Ovary (tissue), 7 donors: ENCODE measurements at regions not wholly inside any gene's neighbourhood (a gene's known extent, or its start where the extent isn't known, plus 50 kb on each side); places are given as distances from the start of the nearest gene placed in this dataset.
"Not testable (repeated sequence)": the region's sequence is repeated elsewhere in the genome, so short reads cannot be mapped to it uniquely, and the experiment has no call there.

Source experiments
- DNase-seq, 5 donors: peaks; one replicate each; pipeline ENCODE4 v3.0.0-alpha.2; 2019 to 2020
- H3K27ac ChIP-seq, 2 donors: fragments of 200-600 bp; one replicate each; pipeline versions ENCODE4 v1.5.1 to v1.8.0; 2019 to 2022
- H3K27me3 ChIP-seq: fragments of 200-600 bp; one replicate; pipeline ENCODE4 v1.8.0; 2022
- H3K36me3 ChIP-seq: fragments of 200-600 bp; sonication (generic); one replicate; pipeline ENCODE4 v1.5.1; 2019
- H3K4me1 ChIP-seq: one replicate; pipeline ENCODE4 v1.8.1; 2013; ENCODE audit warnings: mild to moderate bottlenecking, moderate library complexity; ENCODE audit not compliant: insufficient read depth
- H3K4me3 ChIP-seq: fragments of 200-600 bp; sonication (generic); one replicate; pipeline ENCODE4 v1.5.1; 2017
- H3K9me3 ChIP-seq, 2 donors: fragments of 200-600 bp in 1 of 2; sonication (generic) in 1 of 2; one replicate each; pipeline versions ENCODE4 v1.5.1 to v1.8.1; 2013 to 2019; ENCODE audit warnings: mild to moderate bottlenecking in 1 of 2, moderate library complexity in 1 of 2
- CTCF ChIP-seq, 3 donors: fragments of 450-650 bp in 2 of 3; fragments of 200-600 bp in 1 of 3; IDR thresholded peaks; one replicate each; pipeline versions ENCODE4 v1.5.1 to v1.8.0; 2016 to 2022; ENCODE audit warnings: antibody characterized with exemption in 3 of 3, mild to moderate bottlenecking in 1 of 3
- EP300 ChIP-seq: sonication (generic); formaldehyde crosslinking; IDR thresholded peaks from one replicate; pipeline ENCODE4 v1.6.1; 2017; ENCODE audit warnings: antibody characterized with exemption
- POLR2A ChIP-seq: fragments of 450-650 bp; IDR thresholded peaks from one replicate; pipeline ENCODE4 v1.6.1; 2017; ENCODE audit warnings: antibody characterized with exemption, mild to moderate bottlenecking, moderate library complexity
- WGBS, 3 donors: extraction: QIAGEN DNeasy Blood & Tissue Kit in 1 of 3; methylation state at CpG; one replicate each; pipeline versions ENCODE4 v1.1.5 to v1.1.7; 2013 to 2017; 5-methylcytosine and 5-hydroxymethylcytosine counted together
- intact Hi-C, 4 donors: fragments of 100-400 bp; cut with DNase I; formaldehyde crosslinking; loops; one replicate each; pipeline versions ENCODE4 v1.11.0 to v1.15.1; 2022 to 2023
- donor health status: DM: no; HTN: no; CAD: no; lungs with moderate emphysema.
- donor health status: DM: no; HTN: no; CAD: no.
- donor health status: Bipolar disorder and iron deficiency.
- donor health status: DM: no; HTN: no; CAD: no.
- donor health status: DM: yes; HTN: yes; CAD: no.

GRCh38 chr17:64729201-64729600 is 67.1 kb upstream of the SMURF2 start:
- no peaks in the 10 kb centered on the region for H3K36me3 ChIP-seq
- 87 to 93% (median 89%) methylated on average over 7 of the region's 7 CpGs for WGBS, 3 donors
- H3K9me3 ChIP-seq: no peaks in the 10 kb centered on the region
- H3K27ac ChIP-seq: no peak overlapping the region
- TF ChIP-seq POLR2A: no peak
- no peak for TF ChIP-seq EP300
- no peak for TF ChIP-seq CTCF (IDR thresholded peaks at IDR 0.05)
- intact Hi-C loops: no loop called here
- H3K27me3 ChIP-seq: no peaks in the 10 kb centered on the region
- H3K4me3 ChIP-seq: no peak overlapping the region
- peaks cover 7% of the 10 kb centered on the region for H3K4me1 ChIP-seq
- no peak for DNase-seq

GRCh38 chr17:64728041-64728695 is 66.1 kb upstream of the SMURF2 start:
- H3K4me1 ChIP-seq: peaks cover 7% of the 10 kb centered on the region
- peak overlapping the region; percentile 20 to 44 for H3K27ac ChIP-seq
- H3K4me3 ChIP-seq: no peak overlapping the region
- H3K27me3 ChIP-seq: no peaks in the 10 kb centered on the region
- DNase-seq: peak; percentile 27 to 71 (median 39)
- no peaks in the 10 kb centered on the region for H3K9me3 ChIP-seq
- WGBS, 3 donors: 53 to 59% (median 55%) methylated on average over 8 of the region's 8 CpGs
- TF ChIP-seq EP300 (no peak), POLR2A (no peak), CTCF (IDR thresholded peaks at IDR 0.05) (no peak)
- intact Hi-C loops: no loop called here
- no peaks in the 10 kb centered on the region for H3K36me3 ChIP-seq

- H3K27ac ChIP-seq, intact Hi-C loops: not testable (repeated sequence)
- WGBS, 3 donors: 92 to 97% (median 95%) methylated on average over 5 of the region's 5 CpGs
These were observed 63.9 kb upstream of the SMURF2 start for GRCh38 chr17:64726025-64726424.

GRCh38 chr17:64724246-64724645 is 62.1 kb upstream of the SMURF2 start:
- intact Hi-C loops, H3K4me1 ChIP-seq, H3K27me3 ChIP-seq, H3K9me3 ChIP-seq, H3K36me3 ChIP-seq, H3K4me3 ChIP-seq: not testable (repeated sequence)
- 2 to 7% (median 2%) methylated on average over 8 of the region's 8 CpGs for WGBS, 3 donors
- peak overlapping the region in 1 of 2 donors; percentile 14 for H3K27ac ChIP-seq
- DNase-seq: peak; percentile 46 to 72 (median 54)

More at GRCh38 chr17:64726025-64726424, 63.9 kb upstream of the SMURF2 start:
- H3K27me3 ChIP-seq, H3K36me3 ChIP-seq, H3K9me3 ChIP-seq, H3K4me3 ChIP-seq, H3K4me1 ChIP-seq: not testable (repeated sequence)
- peak in 1 of 5 donors; percentile 16 for DNase-seq

- TF ChIP-seq EP300 (no peak), CTCF (IDR thresholded peaks at IDR 0.05) (no peak), POLR2A (no peak)
- H3K4me1 ChIP-seq: no peaks in the 10 kb centered on the region
- H3K27me3 ChIP-seq: no peaks in the 10 kb centered on the region
- WGBS, 3 donors: 58 to 65% (median 58%) methylated on average over 2 of the region's 2 CpGs
- H3K9me3 ChIP-seq: no peaks in the 10 kb centered on the region
- intact Hi-C loops: no loop called here
- no peak overlapping the region for H3K27ac ChIP-seq
- H3K4me3 ChIP-seq: no peak overlapping the region
- DNase-seq: peak in 1 of 5 donors; percentile 3
- H3K36me3 ChIP-seq: no peaks in the 10 kb centered on the region
These were observed 61.7 kb upstream of the SMURF2 start for GRCh38 chr17:64723781-64724180.

GRCh38 chr17:64721556-64721955 is 59.4 kb upstream of the SMURF2 start:
- DNase-seq, H3K4me1 ChIP-seq, H3K27ac ChIP-seq, H3K4me3 ChIP-seq, H3K9me3 ChIP-seq, H3K27me3 ChIP-seq, intact Hi-C loops, H3K36me3 ChIP-seq: not testable (repeated sequence)
- WGBS, 3 donors: 84 to 87% (median 86%) methylated on average over 1 of the region's 1 CpG

- H3K4me3 ChIP-seq, H3K36me3 ChIP-seq, H3K27ac ChIP-seq, H3K27me3 ChIP-seq, intact Hi-C loops, H3K4me1 ChIP-seq, DNase-seq, H3K9me3 ChIP-seq: not testable (repeated sequence)
- WGBS, 3 donors: 29 to 45% (median 41%) methylated on average over 6 of the region's 6 CpGs
These were observed 58.1 kb upstream of the SMURF2 start for GRCh38 chr17:64720253-64720652.

- H3K4me1 ChIP-seq, H3K9me3 ChIP-seq, intact Hi-C loops, DNase-seq, H3K4me3 ChIP-seq, H3K36me3 ChIP-seq, H3K27ac ChIP-seq, H3K27me3 ChIP-seq: not testable (repeated sequence)
- WGBS, 3 donors: 90 to 97% (median 90%) methylated on average over 4 of the region's 4 CpGs
These were observed 57.4 kb upstream of the SMURF2 start for GRCh38 chr17:64719517-64719916.

- DNase-seq, H3K4me1 ChIP-seq, H3K36me3 ChIP-seq, H3K9me3 ChIP-seq, H3K4me3 ChIP-seq, H3K27ac ChIP-seq, H3K27me3 ChIP-seq, intact Hi-C loops: not testable (repeated sequence)
- WGBS, 3 donors: 95 to 96% (median 95%) methylated on average over 6 of the region's 6 CpGs
These were observed 56.7 kb upstream of the SMURF2 start for GRCh38 chr17:64718816-64719215.
